ENCODE measurements at regions not wholly inside any gene's neighbourhood (a gene's known extent, or its start where the extent isn't known, plus 50 kb on each side); places are given as distances from the start of the nearest gene placed in this dataset.

GRCh38 chr6:44576132-44576631, 188.7 kb downstream of the CDC5L start:
- BruUV-seq (replicated peaks), result no TSS peak
- Mint-ChIP-seq H3K9me3 (ENCODE audit: unreplicated experiment) (no peaks in the 10 kb centered on the region), H3K27ac (ENCODE audit: low read depth, unreplicated experiment) (no peak overlapping the region), H3K36me3 (ENCODE audit: insufficient read depth, unreplicated experiment) (no peaks in the 10 kb centered on the region), H3K4me1 (ENCODE audit: insufficient read depth, unreplicated experiment) (no peaks in the 10 kb centered on the region), H3K27me3 (ENCODE audit: insufficient read depth, unreplicated experiment) (no peaks in the 10 kb centered on the region), H3K4me3 (ENCODE audit: unreplicated experiment) (no peak overlapping the region)
- POLR2A ChIA-PET, result no interaction called here
- intact Hi-C loops (cut with micrococcal nuclease), result no loop called here
- CTCF ChIA-PET, result no interaction called here
- no peak for TF ChIP-seq CTCF (IDR thresholded peaks at IDR 0.05; ENCODE audit: unreplicated experiment)
- DNase-seq (ENCODE audit: unreplicated experiment), result no peak

- CTCF ChIA-PET, result interaction anchor here (1.0 kb wide), 1 partner anchor 1341 kb away, joined by 3 read pairs; no protein-coding TSS in a partner anchor
- POLR2A ChIA-PET, result no interaction called here
- no peak overlapping the region for H3K4me3 Mint-ChIP-seq (ENCODE audit: unreplicated experiment)
- H3K36me3 Mint-ChIP-seq (ENCODE audit: insufficient read depth, unreplicated experiment), result no peaks in the 10 kb centered on the region
- peaks cover 10% of the 10 kb centered on the region for H3K9me3 Mint-ChIP-seq (ENCODE audit: unreplicated experiment)
- H3K27ac Mint-ChIP-seq (ENCODE audit: low read depth, unreplicated experiment), result no peak overlapping the region
- no peaks in the 10 kb centered on the region for H3K4me1 Mint-ChIP-seq (ENCODE audit: insufficient read depth, unreplicated experiment)
- no peak for DNase-seq (ENCODE audit: unreplicated experiment)
- TF ChIP-seq CTCF (IDR thresholded peaks at IDR 0.05; ENCODE audit: unreplicated experiment), result no peak
- BruUV-seq (replicated peaks), result no TSS peak
- intact Hi-C loops (cut with micrococcal nuclease), result no loop called here
- H3K27me3 Mint-ChIP-seq (ENCODE audit: insufficient read depth, unreplicated experiment), result no peaks in the 10 kb centered on the region
These were observed 193.4 kb downstream of the CDC5L start for GRCh38 chr6:44580901-44581300.

GRCh38 chr6:44582930-44583329, 195.4 kb downstream of the CDC5L start:
- H3K27me3 Mint-ChIP-seq (ENCODE audit: insufficient read depth, unreplicated experiment), result peaks cover 6% of the 10 kb centered on the region
- peaks cover 10% of the 10 kb centered on the region for H3K9me3 Mint-ChIP-seq (ENCODE audit: unreplicated experiment)
- H3K27ac Mint-ChIP-seq (ENCODE audit: low read depth, unreplicated experiment), result no peak overlapping the region
- BruUV-seq (replicated peaks), result no TSS peak
- TF ChIP-seq CTCF (IDR thresholded peaks at IDR 0.05; ENCODE audit: unreplicated experiment), result no peak
- intact Hi-C loops (cut with micrococcal nuclease), result no loop called here
- no peaks in the 10 kb centered on the region for H3K4me1 Mint-ChIP-seq (ENCODE audit: insufficient read depth, unreplicated experiment)
- H3K36me3 Mint-ChIP-seq (ENCODE audit: insufficient read depth, unreplicated experiment), result no peaks in the 10 kb centered on the region
- CTCF ChIA-PET, result interaction anchor here (0.8 kb wide), 1 partner anchor 536 kb away, joined by 3 read pairs; no protein-coding TSS in a partner anchor
- no peak overlapping the region for H3K4me3 Mint-ChIP-seq (ENCODE audit: unreplicated experiment)
- DNase-seq (ENCODE audit: unreplicated experiment), result no peak
- POLR2A ChIA-PET, result no interaction called here

- no peaks in the 10 kb centered on the region for H3K4me1 Mint-ChIP-seq (ENCODE audit: insufficient read depth, unreplicated experiment)
These were observed 203.0 kb downstream of the CDC5L start for GRCh38 chr6:44590471-44590870.

More at GRCh38 chr6:44590471-44590870, 203.0 kb downstream of the CDC5L start:
- intact Hi-C loops (cut with micrococcal nuclease), result no loop called here
- Mint-ChIP-seq H3K36me3 (ENCODE audit: insufficient read depth, unreplicated experiment) (peaks cover 6% of the 10 kb centered on the region), H3K27ac (ENCODE audit: low read depth, unreplicated experiment) (no peak overlapping the region), H3K4me3 (ENCODE audit: unreplicated experiment) (no peak overlapping the region), H3K9me3 (ENCODE audit: unreplicated experiment) (no peaks in the 10 kb centered on the region), H3K27me3 (ENCODE audit: insufficient read depth, unreplicated experiment) (peaks cover 30% of the 10 kb centered on the region)
- DNase-seq (ENCODE audit: unreplicated experiment), result no peak
- TF ChIP-seq CTCF (IDR thresholded peaks at IDR 0.05; ENCODE audit: unreplicated experiment), result no peak
- ChIA-PET CTCF (interaction anchor here (0.6 to 1.0 kb wide), 3 partner anchors 114 to 1332 kb away, joined by 3 read pairs; no protein-coding TSS in a partner anchor), POLR2A (no interaction called here)
- no TSS peak for BruUV-seq (replicated peaks)

All from MCF 10A (cell line).